ENCODE measurements at regions not wholly inside any gene's neighbourhood (a gene's known extent, or its start where the extent isn't known, plus 50 kb on each side); places are given as distances from the start of the nearest gene placed in this dataset.
"Not testable (repeated sequence)": the region's sequence is repeated elsewhere in the genome, so short reads cannot be mapped to it uniquely, and the experiment has no call there.

DNA sequence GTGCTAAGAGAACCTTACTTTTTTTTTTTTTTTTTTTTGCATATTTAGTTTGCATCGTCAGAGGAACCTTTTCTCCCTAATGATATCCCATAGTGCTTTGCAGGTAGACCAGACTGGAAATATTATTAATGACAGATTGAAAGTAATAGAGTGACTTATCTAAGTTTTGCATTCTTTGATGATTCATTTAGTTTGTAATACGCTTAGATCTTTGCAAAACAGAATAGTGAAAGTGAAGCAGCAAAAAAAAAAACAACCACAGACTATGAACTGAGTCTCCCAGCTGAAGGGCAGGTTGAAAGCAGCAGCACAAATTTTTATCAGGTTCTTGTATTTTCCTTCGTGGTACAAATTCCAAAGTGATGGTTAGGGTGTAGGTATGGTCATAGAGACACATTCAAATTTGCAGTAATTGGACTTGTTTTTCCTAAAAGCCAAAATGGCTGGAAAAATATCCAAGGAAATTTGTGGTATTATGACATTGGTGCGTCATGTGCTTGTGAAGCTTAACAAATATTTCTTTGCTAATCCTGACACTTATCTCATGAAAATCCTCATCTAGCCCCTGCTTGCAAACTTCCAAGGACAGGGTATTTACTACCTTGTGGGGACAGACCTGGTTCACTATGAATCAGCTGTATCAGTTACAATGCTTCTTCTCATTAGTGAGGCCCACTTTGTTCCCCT is 81.8 kb upstream of the CREB5 start:
- no peak for DNase-seq

DNA sequence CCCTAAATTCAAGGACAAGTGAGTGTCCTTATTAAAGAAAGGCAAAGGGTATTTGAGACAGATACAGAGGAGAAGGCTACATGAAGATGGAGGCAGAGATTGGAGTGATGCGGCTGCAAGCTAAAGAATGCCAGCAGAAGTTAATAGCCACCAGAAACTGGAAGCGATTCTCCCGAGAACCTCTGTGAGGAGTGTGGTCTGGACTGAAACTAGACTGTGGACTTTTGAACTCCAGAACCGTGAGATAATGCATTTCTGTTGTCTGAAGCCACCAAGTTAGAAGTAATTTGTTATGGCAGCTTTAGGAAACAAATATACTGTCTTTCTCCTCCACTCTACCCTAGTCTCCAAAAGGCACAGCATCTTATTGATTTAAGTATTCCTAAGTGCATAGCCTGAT is 80.3 kb upstream of the CREB5 start:
- no peak for DNase-seq

DNA sequence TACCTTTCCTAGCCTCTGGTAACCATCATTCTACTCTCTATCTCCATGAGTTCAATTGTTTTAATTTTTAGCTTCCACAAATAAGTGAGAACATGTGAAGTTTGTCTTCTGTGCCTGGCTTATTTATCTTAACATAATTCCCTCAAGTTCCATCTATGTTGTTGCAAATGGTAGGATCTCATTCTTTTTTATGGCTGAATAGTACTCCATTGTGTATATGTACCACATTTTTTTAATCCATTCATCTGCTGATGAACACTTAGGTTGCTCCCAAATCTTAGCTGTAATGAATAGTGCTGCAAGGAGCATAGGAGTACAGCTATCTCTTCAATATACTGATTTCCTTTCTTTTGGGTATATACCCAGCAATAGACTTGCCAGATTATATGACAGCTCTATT is 78.8 kb upstream of the CREB5 start:
- not testable (repeated sequence) for DNase-seq

GRCh38 chr7:28336806-28337205 is 75.5 kb upstream of the CREB5 start:
- DNase-seq = no peak

DNA sequence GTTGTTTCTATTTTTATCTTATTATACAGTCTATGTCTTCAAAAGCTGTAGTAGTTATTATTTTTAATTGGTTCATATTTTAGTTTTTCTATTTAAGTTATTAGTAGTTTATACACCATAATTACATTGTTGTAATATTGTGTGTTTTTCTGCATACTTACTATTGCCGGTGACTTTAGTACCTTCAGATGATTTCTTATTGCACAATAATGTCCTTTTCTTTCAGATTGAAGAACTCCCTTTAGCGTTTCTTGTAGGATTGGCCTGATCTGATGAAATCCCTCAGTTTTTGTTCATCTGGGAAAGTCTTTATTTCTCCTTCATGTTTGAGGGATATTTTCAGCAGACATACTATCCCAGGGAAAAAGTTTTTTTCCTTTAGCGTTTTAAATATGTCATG is 74.3 kb upstream of the CREB5 start:
- no peak for DNase-seq

GRCh38 chr7:28343462-28343861 is 68.9 kb upstream of the CREB5 start:
- no peak for DNase-seq

GRCh38 chr7:28346256-28346655 is 66.1 kb upstream of the CREB5 start:
- no peak for DNase-seq

GRCh38 chr7:28346676-28347363 is 65.5 kb upstream of the CREB5 start:
- no peak for DNase-seq

GRCh38 chr7:28347475-28348318 is 64.6 kb upstream of the CREB5 start:
- DNase-seq = no peak

DNA sequence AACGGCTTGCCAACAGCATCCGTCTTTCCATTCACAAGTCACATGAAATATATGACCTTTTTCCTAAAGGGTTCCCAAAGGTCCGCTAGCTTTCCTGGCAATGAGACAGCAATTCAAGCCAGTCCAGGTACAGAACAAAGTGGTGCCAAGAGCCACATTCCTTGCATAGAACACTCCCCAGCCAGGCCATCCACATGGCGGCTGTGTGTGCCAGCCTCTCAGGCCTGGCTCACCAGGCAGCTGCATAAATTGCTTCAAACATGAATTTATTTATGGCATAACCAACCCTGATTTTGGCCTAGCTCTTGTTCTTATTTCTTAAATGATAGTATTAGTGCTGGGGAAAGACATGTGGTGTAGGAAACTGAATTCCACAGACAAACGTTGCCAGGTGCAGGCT is 63.7 kb upstream of the CREB5 start:
- peak in 1 of 14 donors; percentile 52 for DNase-seq

GRCh38 chr7:28349637-28350036 is 62.7 kb upstream of the CREB5 start:
- no peak for DNase-seq

DNA sequence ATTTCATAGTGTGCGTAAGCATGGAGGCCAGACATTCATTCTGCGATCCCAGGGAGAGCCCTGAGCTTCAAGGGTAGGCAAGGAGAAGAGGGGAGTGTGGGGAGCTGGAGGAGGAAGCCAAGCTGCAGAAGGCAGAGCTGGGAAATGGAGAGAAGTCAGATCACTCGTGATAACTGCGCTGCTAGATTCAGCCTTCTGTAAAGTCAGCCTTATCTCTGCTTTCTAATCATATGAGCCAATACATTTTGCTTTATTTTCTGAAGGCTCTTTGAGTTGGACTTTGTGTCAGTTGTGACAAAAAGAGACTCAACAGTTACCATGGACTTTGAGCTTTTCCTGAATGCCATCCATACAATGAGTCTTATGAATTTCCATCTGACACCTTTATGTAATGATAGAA is 61.7 kb upstream of the CREB5 start:
- DNase-seq = no peak

- DNase-seq = no peak
These were observed 60.9 kb upstream of the CREB5 start for GRCh38 chr7:28351450-28351849.

DNA sequence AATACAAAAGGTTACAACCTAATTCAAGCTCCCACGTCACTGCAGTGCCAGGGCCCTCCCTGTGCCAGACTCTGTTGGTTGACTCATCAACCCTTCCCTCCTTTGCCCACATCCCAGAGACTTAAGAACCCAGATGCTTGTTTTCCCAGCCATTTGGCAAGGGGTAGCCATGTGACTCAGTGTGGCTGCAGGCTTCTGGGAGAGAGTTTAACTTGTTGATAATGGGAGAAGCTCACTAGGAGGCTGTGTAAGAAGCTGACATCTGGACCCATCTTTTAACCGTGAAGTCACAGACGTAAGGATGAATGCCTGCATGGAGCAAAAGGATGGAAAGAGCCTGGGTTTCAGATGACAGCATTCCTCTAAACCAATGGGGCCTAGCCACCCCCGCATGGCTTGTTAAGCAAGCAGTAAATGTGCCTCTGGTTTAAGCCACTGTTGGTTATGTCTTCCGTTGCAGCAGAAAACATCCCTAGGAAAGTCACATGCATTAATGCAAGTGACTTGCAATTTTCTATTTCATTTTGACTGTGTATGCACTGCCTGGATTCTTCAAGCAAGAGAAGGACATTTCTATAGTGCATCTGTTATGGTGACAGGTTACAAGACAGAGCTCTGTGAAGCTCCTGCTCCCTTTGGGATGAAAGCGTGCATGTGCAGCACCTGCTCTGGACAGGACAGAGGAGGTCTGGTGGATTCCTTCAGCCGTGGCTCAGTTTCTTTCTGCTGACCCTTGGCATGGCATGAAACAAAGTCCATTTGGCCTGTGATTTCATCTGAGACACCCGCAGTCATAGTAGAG is 57.5 kb upstream of the CREB5 start:
- DNase-seq = no peak

- DNase-seq = no peak
These were observed 56.5 kb upstream of the CREB5 start for GRCh38 chr7:28355635-28356319.

- DNase-seq = no peak
These were observed 55.7 kb upstream of the CREB5 start for GRCh38 chr7:28356619-28357018.

GRCh38 chr7:28358423-28358868 is 53.9 kb upstream of the CREB5 start:
- DNase-seq = no peak

DNA sequence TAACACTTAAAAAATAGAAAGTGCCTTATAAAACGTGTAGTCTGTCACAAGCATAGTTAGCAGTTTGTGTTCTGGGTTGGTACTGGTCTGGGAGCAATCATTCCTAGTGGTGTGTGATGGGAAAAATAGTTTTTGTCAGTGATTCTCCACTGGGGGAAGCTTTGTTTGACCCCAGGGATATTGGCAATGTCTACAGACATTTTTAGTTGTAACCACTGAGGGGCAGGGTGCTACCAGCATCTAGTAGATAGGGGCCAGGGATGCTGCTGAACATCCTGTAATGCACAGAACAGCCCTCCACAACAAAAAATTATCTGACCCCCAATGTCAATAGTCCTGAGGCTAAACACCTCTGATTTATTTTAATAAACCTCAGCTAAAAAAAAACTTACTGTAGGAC is 51.6 kb upstream of the CREB5 start:
- DNase-seq = no peak

DNA sequence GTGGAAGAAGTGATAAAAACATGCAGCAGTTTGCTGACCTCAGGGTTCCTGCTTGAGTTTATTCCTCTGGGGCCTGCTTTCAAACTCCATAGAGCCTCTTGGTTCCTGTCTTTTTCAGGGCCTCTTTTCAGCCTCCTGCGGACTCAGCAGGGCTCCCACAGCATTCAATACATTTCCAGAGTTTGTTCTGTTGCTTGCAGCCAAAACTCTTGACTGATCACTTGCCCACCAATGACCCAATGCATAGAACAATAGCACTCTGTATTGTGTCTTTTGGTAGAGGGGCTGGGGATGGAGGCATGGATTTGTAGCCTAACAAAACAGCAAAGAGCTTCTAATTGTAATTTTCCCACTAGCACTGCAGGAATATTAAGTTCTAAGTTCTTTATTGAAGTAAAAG is 50.8 kb upstream of the CREB5 start:
- DNase-seq = no peak

DNA sequence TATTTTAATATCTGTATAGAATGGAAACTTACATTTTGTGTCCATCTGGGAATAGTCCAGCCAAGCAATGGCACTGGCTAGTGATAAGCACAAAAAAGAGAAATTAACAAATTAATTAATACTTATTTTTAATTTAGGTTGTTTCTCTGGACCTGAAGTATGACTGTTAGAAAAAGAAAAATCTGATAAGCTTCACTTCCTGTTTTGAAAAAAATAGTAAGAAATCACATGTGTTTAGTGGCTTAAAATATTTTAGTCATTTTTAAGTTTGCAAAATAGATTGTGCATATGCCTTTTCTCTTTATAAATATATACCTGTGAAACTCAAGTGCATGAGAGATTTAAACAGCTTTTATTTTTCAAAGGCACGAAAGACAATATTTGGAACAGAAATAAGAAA is 50.1 kb upstream of the CREB5 start:
- DNase-seq = no peak

All from C1 segment of cervical spinal cord (tissue), 14 donors.